Activated CD4-positive, CD25-positive, alpha-beta regulatory T cell treated with anti-CD3 and anti-CD28 coated beads, Interleukin-2, amount 50 U/mL, for 72 hours (primary cell): ENCODE measurements at regions not wholly inside any gene's neighbourhood (a gene's known extent, or its start where the extent isn't known, plus 50 kb on each side); places are given as distances from the start of the nearest gene placed in this dataset.

Experiments
- DNase-seq: peaks from one replicate; pipeline ENCODE4 v3.0.0; 2021

- DNase-seq, result no peak
Measured at GRCh38 chr4:22921936-22922335, 229.2 kb downstream of the GBA3 start.

GRCh38 chr4:22911285-22911684 is 218.5 kb downstream of the GBA3 start:
- no peak for DNase-seq

GRCh38 chr4:22910200-22910599 is 217.5 kb downstream of the GBA3 start:
- no peak for DNase-seq

- no peak for DNase-seq
Measured at GRCh38 chr4:22906045-22906444, 213.3 kb downstream of the GBA3 start.

GRCh38 chr4:22903913-22904312 is 211.2 kb downstream of the GBA3 start:
- no peak for DNase-seq

GRCh38 chr4:22901631-22902030 is 208.9 kb downstream of the GBA3 start:
- no peak for DNase-seq

- DNase-seq, result no peak
Measured at GRCh38 chr4:22900876-22901275, 208.1 kb downstream of the GBA3 start.

- DNase-seq, result peak; percentile 30
Measured at GRCh38 chr4:22897520-22898108, 204.9 kb downstream of the GBA3 start.

- DNase-seq, result no peak
Measured at GRCh38 chr4:22895482-22895881, 202.7 kb downstream of the GBA3 start.

- DNase-seq, result no peak
Measured at GRCh38 chr4:22884157-22884556, 191.4 kb downstream of the GBA3 start.

GRCh38 chr4:22881411-22881810 is 188.7 kb downstream of the GBA3 start:
- no peak for DNase-seq

GRCh38 chr4:22877486-22878052 is 184.8 kb downstream of the GBA3 start:
- DNase-seq, result no peak

GRCh38 chr4:22876270-22876669 is 183.5 kb downstream of the GBA3 start:
- no peak for DNase-seq

GRCh38 chr4:22875587-22876257 is 183.0 kb downstream of the GBA3 start:
- no peak for DNase-seq

GRCh38 chr4:22874334-22874912 is 181.7 kb downstream of the GBA3 start:
- DNase-seq, result no peak

GRCh38 chr4:22873899-22874298 is 181.2 kb downstream of the GBA3 start:
- DNase-seq, result no peak

- DNase-seq, result no peak
Measured at GRCh38 chr4:22870847-22871449, 178.2 kb downstream of the GBA3 start.

- no peak for DNase-seq
Measured at GRCh38 chr4:22869235-22869634, 176.5 kb downstream of the GBA3 start.
